KBM-7 (cell line): ENCODE measurements at regions not wholly inside any gene's neighbourhood (a gene's known extent, or its start where the extent isn't known, plus 50 kb on each side); places are given as distances from the start of the nearest gene placed in this dataset.
"Not testable (repeated sequence)": the region's sequence is repeated elsewhere in the genome, so short reads cannot be mapped to it uniquely, and the experiment has no call there.

Experiments
- DNase-seq: peaks from one replicate; pipeline ENCODE4 v3.0.0-alpha.2; 2015
- in situ Hi-C: fragments of 300-500 bp; cut with MboI; formaldehyde crosslinking; loops from 2 replicates; pipeline ENCODE4 v1.14.3; 2020; ENCODE audit warnings: low sequenced_read_pairs, low pct_unique_long_range_greater_than_20kb, mixed read lengths

- in situ Hi-C loops = no loop called here
- no peak for DNase-seq
Observed at GRCh38 chr1:29599826-29600225, 363.5 kb downstream of the PTPRU start.

- in situ Hi-C loops = no loop called here
- no peak for DNase-seq
Observed at GRCh38 chr1:29599071-29599470, 362.7 kb downstream of the PTPRU start.

GRCh38 chr1:29597861-29598260 lies 361.5 kb downstream of the PTPRU start:
- no peak for DNase-seq
- in situ Hi-C loops = no loop called here

GRCh38 chr1:29593601-29594382 lies 357.5 kb downstream of the PTPRU start:
- no peak for DNase-seq
- in situ Hi-C loops = no loop called here

- in situ Hi-C loops = no loop called here
Observed at GRCh38 chr1:29592731-29593130, 356.4 kb downstream of the PTPRU start.

GRCh38 chr1:29592261-29592615 lies 355.9 kb downstream of the PTPRU start:
- in situ Hi-C loops = no loop called here

More at GRCh38 chr1:29592731-29593130, 356.4 kb downstream of the PTPRU start:
- no peak for DNase-seq

GRCh38 chr1:29591601-29592260 lies 355.4 kb downstream of the PTPRU start:
- in situ Hi-C loops = no loop called here
- DNase-seq = no peak

More at GRCh38 chr1:29592261-29592615, 355.9 kb downstream of the PTPRU start:
- no peak for DNase-seq

- DNase-seq = no peak
- in situ Hi-C loops = no loop called here
Observed at GRCh38 chr1:29590583-29591565, 354.6 kb downstream of the PTPRU start.

- in situ Hi-C loops, DNase-seq: not testable (repeated sequence)
Observed at GRCh38 chr1:29589716-29590115, 353.4 kb downstream of the PTPRU start.

GRCh38 chr1:29586991-29587745 lies 350.8 kb downstream of the PTPRU start:
- in situ Hi-C loops = no loop called here
- no peak for DNase-seq

- in situ Hi-C loops = no loop called here
- no peak for DNase-seq
Observed at GRCh38 chr1:29586215-29586614, 349.9 kb downstream of the PTPRU start.

GRCh38 chr1:29585656-29586055 lies 349.3 kb downstream of the PTPRU start:
- in situ Hi-C loops = no loop called here

GRCh38 chr1:29585201-29585600 lies 348.9 kb downstream of the PTPRU start:
- in situ Hi-C loops = no loop called here

More at GRCh38 chr1:29585656-29586055, 349.3 kb downstream of the PTPRU start:
- DNase-seq = no peak

GRCh38 chr1:29584776-29585175 lies 348.5 kb downstream of the PTPRU start:
- in situ Hi-C loops = no loop called here

More at GRCh38 chr1:29585201-29585600, 348.9 kb downstream of the PTPRU start:
- DNase-seq = no peak

GRCh38 chr1:29584362-29584761 lies 348.0 kb downstream of the PTPRU start:
- in situ Hi-C loops = no loop called here
- DNase-seq = no peak

More at GRCh38 chr1:29584776-29585175, 348.5 kb downstream of the PTPRU start:
- no peak for DNase-seq

- no peak for DNase-seq
- in situ Hi-C loops = no loop called here
Observed at GRCh38 chr1:29583727-29584126, 347.4 kb downstream of the PTPRU start.

- in situ Hi-C loops = no loop called here
- DNase-seq = no peak
Observed at GRCh38 chr1:29581256-29581655, 344.9 kb downstream of the PTPRU start.

GRCh38 chr1:29579821-29580425 lies 343.6 kb downstream of the PTPRU start:
- DNase-seq = no peak
- in situ Hi-C loops = no loop called here
